Kidney epithelial cell (primary cell): ENCODE measurements at regions not wholly inside any gene's neighbourhood (a gene's known extent, or its start where the extent isn't known, plus 50 kb on each side); places are given as distances from the start of the nearest gene placed in this dataset.

Experiments used
- DNase-seq: peaks from one replicate; pipeline ENCODE4 v3.0.0-alpha.2; 2010; ENCODE audit warnings: low read depth
- H3K27me3 ChIP-seq: 2 replicates; pipeline ENCODE4 v1.6.0; 2011; ENCODE audit warnings: low read length; ENCODE audit not compliant: control insufficient read depth, insufficient read depth
- H3K36me3 ChIP-seq: 2 replicates; pipeline ENCODE4 v1.5.1; 2011; ENCODE audit warnings: low read length; ENCODE audit not compliant: control insufficient read depth, insufficient read depth
- H3K4me3 ChIP-seq: 2 replicates; pipeline ENCODE4 v1.5.1; 2011; ENCODE audit warnings: low read depth, mild to moderate bottlenecking, control low read depth, low read length
- TF ChIP-seq, protein P1 (sequence below): IDR thresholded peaks from 2 replicates; pipeline ENCODE4 v1.5.1; 2011; ENCODE audit warnings: mild to moderate bottlenecking, moderate library complexity, low read length, control low read depth, inconsistent platforms; ENCODE audit not compliant: insufficient read depth, poor library complexity, severe bottlenecking

DNA sequence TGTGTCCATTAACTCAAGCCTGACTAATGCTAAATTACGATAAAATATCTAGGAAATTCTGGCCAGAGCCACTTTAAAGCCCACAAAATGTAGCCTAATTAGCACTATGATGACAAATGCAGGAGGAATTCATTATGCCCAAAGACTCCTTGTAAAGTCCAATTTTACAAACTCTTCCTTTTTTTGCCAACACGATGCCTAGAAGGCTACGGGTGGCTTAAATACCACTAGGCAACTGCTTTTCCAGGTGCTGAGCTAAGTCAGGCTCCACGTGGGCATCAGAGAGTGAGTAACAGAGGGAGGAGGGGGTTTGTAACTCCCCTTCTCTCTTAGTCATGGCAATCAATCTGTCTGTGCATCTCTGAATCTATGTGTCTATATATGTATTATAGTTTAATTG is 172.4 kb upstream of the NTF3 start:
- H3K4me3 ChIP-seq: no peak overlapping the region
- no peaks in the 10 kb centered on the region for H3K27me3 ChIP-seq
- TF ChIP-seq, protein P1, sequence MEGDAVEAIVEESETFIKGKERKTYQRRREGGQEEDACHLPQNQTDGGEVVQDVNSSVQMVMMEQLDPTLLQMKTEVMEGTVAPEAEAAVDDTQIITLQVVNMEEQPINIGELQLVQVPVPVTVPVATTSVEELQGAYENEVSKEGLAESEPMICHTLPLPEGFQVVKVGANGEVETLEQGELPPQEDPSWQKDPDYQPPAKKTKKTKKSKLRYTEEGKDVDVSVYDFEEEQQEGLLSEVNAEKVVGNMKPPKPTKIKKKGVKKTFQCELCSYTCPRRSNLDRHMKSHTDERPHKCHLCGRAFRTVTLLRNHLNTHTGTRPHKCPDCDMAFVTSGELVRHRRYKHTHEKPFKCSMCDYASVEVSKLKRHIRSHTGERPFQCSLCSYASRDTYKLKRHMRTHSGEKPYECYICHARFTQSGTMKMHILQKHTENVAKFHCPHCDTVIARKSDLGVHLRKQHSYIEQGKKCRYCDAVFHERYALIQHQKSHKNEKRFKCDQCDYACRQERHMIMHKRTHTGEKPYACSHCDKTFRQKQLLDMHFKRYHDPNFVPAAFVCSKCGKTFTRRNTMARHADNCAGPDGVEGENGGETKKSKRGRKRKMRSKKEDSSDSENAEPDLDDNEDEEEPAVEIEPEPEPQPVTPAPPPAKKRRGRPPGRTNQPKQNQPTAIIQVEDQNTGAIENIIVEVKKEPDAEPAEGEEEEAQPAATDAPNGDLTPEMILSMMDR: no peak
- no peaks in the 10 kb centered on the region for H3K36me3 ChIP-seq
- DNase-seq: peak; percentile 7

DNA sequence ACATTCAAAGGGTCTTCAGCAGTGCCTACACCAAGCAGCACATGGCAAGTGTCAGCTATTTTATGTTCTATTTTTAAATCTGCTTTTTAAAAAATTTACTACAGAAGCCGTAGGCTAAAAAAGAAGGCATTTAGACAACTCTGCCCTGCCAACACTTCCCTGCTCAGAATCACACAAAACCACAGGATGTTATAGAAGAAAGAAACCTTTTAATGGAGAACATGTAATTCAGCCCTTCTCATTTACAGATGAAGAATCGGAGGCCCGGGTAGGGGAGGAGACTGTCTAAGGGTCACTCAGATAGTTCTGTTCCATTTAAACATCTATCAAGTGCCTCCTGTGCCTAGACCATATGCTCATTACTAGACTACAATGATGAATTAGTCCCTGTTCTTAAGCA is 171.8 kb upstream of the NTF3 start:
- Histone ChIP-seq H3K36me3 (no peaks in the 10 kb centered on the region), H3K4me3 (no peak overlapping the region), H3K27me3 (no peaks in the 10 kb centered on the region)
- DNase-seq: no peak
- TF ChIP-seq, protein P1: no peak

DNA sequence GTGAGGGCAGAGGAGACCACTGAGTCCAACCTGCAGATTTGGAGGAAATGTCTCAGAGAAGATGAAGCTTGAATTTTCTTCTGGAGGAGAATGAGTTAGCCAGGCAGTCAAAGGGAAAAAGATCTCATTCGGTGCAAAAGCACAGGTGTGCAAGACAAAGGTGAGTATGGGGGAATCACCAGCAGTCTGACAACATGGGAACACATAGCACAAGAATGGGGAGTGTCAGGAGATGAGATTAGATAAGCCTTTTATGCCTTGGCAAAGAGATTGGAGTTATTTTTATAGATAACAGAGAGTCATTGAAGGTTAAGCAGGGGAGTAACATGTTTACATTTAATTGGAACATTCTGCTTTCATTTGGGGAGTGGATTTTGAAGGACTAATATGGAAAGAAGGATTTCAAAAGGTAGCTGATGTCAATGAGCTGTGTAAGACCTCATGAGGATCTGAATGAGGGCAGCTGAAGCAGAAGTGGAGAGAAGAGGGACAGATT is 171.3 kb upstream of the NTF3 start:
- DNase-seq: no peak
- Histone ChIP-seq H3K27me3 (no peaks in the 10 kb centered on the region), H3K36me3 (no peaks in the 10 kb centered on the region), H3K4me3 (no peak overlapping the region)
- TF ChIP-seq, protein P1: no peak

DNA sequence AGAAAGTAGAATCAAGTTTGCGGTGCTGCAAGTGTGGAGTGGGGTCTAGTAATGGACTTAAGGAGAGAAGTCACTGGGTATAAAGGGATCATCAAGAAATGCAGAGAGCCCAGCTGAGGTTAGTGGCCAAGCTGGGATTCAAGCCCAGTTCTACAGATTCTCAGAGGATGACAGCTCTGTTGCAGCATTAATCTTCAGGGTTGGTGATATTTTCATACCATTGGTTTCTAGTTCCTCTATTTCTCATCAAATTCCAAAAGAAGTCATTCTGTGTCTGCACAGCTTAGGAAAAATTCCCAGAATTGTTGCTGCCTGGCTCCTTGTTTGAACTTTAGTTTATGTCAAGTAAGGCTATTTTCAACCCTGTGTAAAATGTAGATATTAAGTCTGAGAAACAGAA is 169.5 kb upstream of the NTF3 start:
- no peak for DNase-seq
- Histone ChIP-seq H3K27me3 (no peaks in the 10 kb centered on the region), H3K4me3 (no peak overlapping the region), H3K36me3 (no peaks in the 10 kb centered on the region)
- TF ChIP-seq, protein P1: no peak

DNA sequence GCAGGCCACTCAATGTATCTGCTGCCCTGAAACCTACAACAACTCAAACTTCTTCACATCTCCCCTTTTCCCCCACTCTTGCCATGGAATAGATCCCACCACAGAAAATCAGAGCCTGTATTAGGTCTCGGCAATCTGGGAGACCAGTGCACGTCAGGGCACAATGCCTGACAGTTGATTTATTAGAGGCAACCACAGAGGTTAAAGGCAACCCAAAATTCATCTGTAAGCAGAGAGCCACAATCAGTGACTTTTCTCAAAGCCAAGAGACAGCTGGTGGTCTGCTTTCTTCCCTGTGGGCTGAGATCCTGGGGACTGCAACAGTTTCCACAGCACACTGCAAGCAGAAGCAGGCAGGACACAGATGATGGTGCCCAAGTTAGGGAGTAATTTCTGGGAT is 169.0 kb upstream of the NTF3 start:
- Histone ChIP-seq H3K4me3 (no peak overlapping the region), H3K36me3 (no peaks in the 10 kb centered on the region), H3K27me3 (no peaks in the 10 kb centered on the region)
- TF ChIP-seq, protein P1: no peak
- DNase-seq: no peak

DNA sequence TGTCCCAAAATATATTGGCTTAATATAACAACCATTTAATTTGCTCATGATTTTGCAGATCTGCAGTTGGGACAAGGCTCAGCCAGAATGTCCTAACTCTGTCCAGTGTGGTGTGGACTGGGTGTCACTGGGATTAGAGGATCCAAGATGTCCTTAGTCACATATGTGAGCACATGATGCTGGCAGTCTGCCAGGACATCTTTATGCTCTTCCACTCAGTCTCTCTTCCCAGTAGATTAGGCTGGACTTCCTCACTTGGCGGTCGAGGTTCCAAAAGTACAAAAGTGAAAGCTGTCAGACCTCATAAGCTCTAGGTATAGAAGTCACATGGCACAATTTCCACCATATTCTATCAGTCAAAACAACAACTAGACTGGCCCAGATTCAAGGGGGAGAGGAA is 167.9 kb upstream of the NTF3 start:
- Histone ChIP-seq H3K4me3 (no peak overlapping the region), H3K27me3 (no peaks in the 10 kb centered on the region), H3K36me3 (no peaks in the 10 kb centered on the region)
- TF ChIP-seq, protein P1: no peak
- DNase-seq: no peak
